Medulla oblongata (tissue), 1 donor: ENCODE measurements at regions not wholly inside any gene's neighbourhood (a gene's known extent, or its start where the extent isn't known, plus 50 kb on each side); places are given as distances from the start of the nearest gene placed in this dataset.
"Not testable (repeated sequence)": the region's sequence is repeated elsewhere in the genome, so short reads cannot be mapped to it uniquely, and the experiment has no call there.

ENCODE experiments used
- DNase-seq: peaks from one replicate; pipeline ENCODE4 v3.0.0-alpha.2; 2015; ENCODE audit errors: extremely low spot score

GRCh38 chr20:40890635-40891034 is 138.0 kb upstream of the TOP1 start:
- DNase-seq, result no peak

GRCh38 chr20:40891351-40891750 is 137.3 kb upstream of the TOP1 start:
- DNase-seq, result no peak

GRCh38 chr20:40892642-40893041 is 136.0 kb upstream of the TOP1 start:
- DNase-seq, result no peak

GRCh38 chr20:40893610-40894236 is 134.9 kb upstream of the TOP1 start:
- DNase-seq, result no peak

- no peak for DNase-seq
Measured at GRCh38 chr20:40894237-40894630, 134.4 kb upstream of the TOP1 start.

- DNase-seq, result no peak
Measured at GRCh38 chr20:40895182-40895581, 133.4 kb upstream of the TOP1 start.

GRCh38 chr20:40896814-40897700 is 131.6 kb upstream of the TOP1 start:
- DNase-seq, result no peak

- no peak for DNase-seq
Measured at GRCh38 chr20:40899344-40899743, 129.3 kb upstream of the TOP1 start.

GRCh38 chr20:40900666-40901215 is 127.9 kb upstream of the TOP1 start:
- DNase-seq, result no peak

GRCh38 chr20:40902661-40903060 is 126.0 kb upstream of the TOP1 start:
- peak; percentile 33 for DNase-seq

- DNase-seq, result no peak
Measured at GRCh38 chr20:40908309-40908708, 120.3 kb upstream of the TOP1 start.

GRCh38 chr20:40909489-40909888 is 119.1 kb upstream of the TOP1 start:
- not testable (repeated sequence) for DNase-seq

- DNase-seq, result not testable (repeated sequence)
Measured at GRCh38 chr20:40910436-40910835, 118.2 kb upstream of the TOP1 start.

GRCh38 chr20:40911152-40911551 is 117.5 kb upstream of the TOP1 start:
- DNase-seq, result not testable (repeated sequence)

GRCh38 chr20:40913224-40914185 is 115.1 kb upstream of the TOP1 start:
- DNase-seq, result no peak

- DNase-seq, result no peak
Measured at GRCh38 chr20:40915756-40916155, 112.9 kb upstream of the TOP1 start.

GRCh38 chr20:40916276-40916675 is 112.3 kb upstream of the TOP1 start:
- no peak for DNase-seq

GRCh38 chr20:40920291-40920690 is 108.3 kb upstream of the TOP1 start:
- no peak for DNase-seq

- no peak for DNase-seq
Measured at GRCh38 chr20:40922865-40923264, 105.8 kb upstream of the TOP1 start.

GRCh38 chr20:40925829-40926510 is 102.7 kb upstream of the TOP1 start:
- peak; percentile 20 for DNase-seq

GRCh38 chr20:40926928-40927327 is 101.7 kb upstream of the TOP1 start:
- DNase-seq, result no peak
